Panc1 (cell line): ENCODE measurements at regions not wholly inside any gene's neighbourhood (a gene's known extent, or its start where the extent isn't known, plus 50 kb on each side); places are given as distances from the start of the nearest gene placed in this dataset.

Source experiments
- ATAC-seq: fragments of 200-7000 bp; cut with Tn5 transposase; 2 replicates; pipeline ENCODE4 v1.9.1; 2020; ENCODE audit warnings: mild to moderate bottlenecking, moderate library complexity
- BruUV-seq: library from RNA; stranded (reverse); fragments of 400-500 nt; replicated peaks from 2 replicates; lab custom pipeline; 2021; lab: Mats Ljungman, UMichigan
- CTCF ChIA-PET: fragments of 300-600 bp; sonication (Branson Sonifier 250); formaldehyde crosslinking; loops from one replicate; lab custom pipeline; 2022; ENCODE audit warnings: antibody characterized with exemption; lab: Charles Lee
- POLR2A ChIA-PET: fragments of 300-600 bp; sonication (Branson Sonifier 250); formaldehyde crosslinking; loops from one replicate; lab custom pipeline; 2022; ENCODE audit warnings: antibody characterized with exemption; lab: Charles Lee
- DNase-seq: peaks from one replicate; pipeline ENCODE4 v3.0.0-alpha.2; 2010; ENCODE audit warnings: low read depth, low spot score
- H3K27ac ChIP-seq: 2 replicates; pipeline ENCODE4 v1.5.1; 2011; ENCODE audit warnings: mild to moderate bottlenecking, low read length, inconsistent platforms
- H3K27me3 ChIP-seq: fragments of 200-500 bp; sonication (Bioruptor generic); 2 replicates; pipeline ENCODE4 v1.6.0; 2014; ENCODE audit warnings: low read length, inconsistent platforms; ENCODE audit not compliant: control insufficient read depth, insufficient read depth
- H3K36me3 ChIP-seq: fragments of 200-500 bp; sonication (Bioruptor generic); 2 replicates; pipeline ENCODE4 v1.5.1; 2014; ENCODE audit warnings: inconsistent platforms, mild to moderate bottlenecking, low read length, moderate library complexity; ENCODE audit not compliant: control insufficient read depth, insufficient read depth
- H3K4me1 ChIP-seq: 2 replicates; pipeline ENCODE4 v1.5.1; 2011; ENCODE audit warnings: inconsistent platforms, mild to moderate bottlenecking, low read length, moderate library complexity; ENCODE audit not compliant: control insufficient read depth, insufficient read depth
- H3K4me3 ChIP-seq, 2 experiments: 2 replicates each; pipeline ENCODE4 v1.5.1; 2011 to 2012; ENCODE audit warnings: low read depth in 2 of 2, low read length in 2 of 2, mild to moderate bottlenecking in 2 of 2, inconsistent platforms in 1 of 2, moderate library complexity in 1 of 2
- H3K9me3 ChIP-seq: fragments of 200-500 bp; sonication (Bioruptor generic); 2 replicates; pipeline ENCODE4 v1.5.1; 2014; ENCODE audit warnings: low read depth, mild to moderate bottlenecking, inconsistent platforms, low read length, moderate library complexity; ENCODE audit not compliant: control insufficient read depth, insufficient read depth
- CTCF ChIP-seq: fragments of 450-650 bp; IDR thresholded peaks from 2 replicates; pipeline ENCODE4 v1.5.1; 2017; ENCODE audit warnings: mild to moderate bottlenecking
- POLR2AphosphoS5 ChIP-seq: IDR thresholded peaks from 2 replicates; pipeline ENCODE4 v1.6.1; 2012; ENCODE audit warnings: mild to moderate bottlenecking, low read depth, low read length, moderate library complexity
- REST ChIP-seq, 2 experiments: IDR thresholded peaks; 2 replicates each; pipeline ENCODE4 v1.6.1; 2011 to 2012; ENCODE audit warnings: low read depth in 2 of 2, control low read depth in 1 of 2, low read length in 1 of 2, mild to moderate bottlenecking in 1 of 2, moderate library complexity in 1 of 2; ENCODE audit not compliant: insufficient read depth in 1 of 2
- SIN3A ChIP-seq: IDR thresholded peaks from 2 replicates; pipeline ENCODE4 v1.6.1; 2012; ENCODE audit warnings: low read depth, mild to moderate bottlenecking, low read length, moderate library complexity, borderline replicate concordance; ENCODE audit not compliant: insufficient read depth
- TCF7L2 ChIP-seq: IDR thresholded peaks from 2 replicates; pipeline ENCODE4 v1.6.1; 2011; ENCODE audit warnings: mild to moderate bottlenecking, low read depth, low read length, inconsistent platforms
- in situ Hi-C: cut with HindIII; loops from 2 replicates; pipeline ENCODE4 v1.10.0; 2016; ENCODE audit warnings: low sequenced_read_pairs, low pct_unique_long_range_greater_than_20kb
- intact Hi-C: fragments of 100-400 bp; cut with micrococcal nuclease; formaldehyde crosslinking; loops from one replicate; pipeline ENCODE4 v1.10.0; 2022; ENCODE audit not compliant: unreplicated experiment

DNA sequence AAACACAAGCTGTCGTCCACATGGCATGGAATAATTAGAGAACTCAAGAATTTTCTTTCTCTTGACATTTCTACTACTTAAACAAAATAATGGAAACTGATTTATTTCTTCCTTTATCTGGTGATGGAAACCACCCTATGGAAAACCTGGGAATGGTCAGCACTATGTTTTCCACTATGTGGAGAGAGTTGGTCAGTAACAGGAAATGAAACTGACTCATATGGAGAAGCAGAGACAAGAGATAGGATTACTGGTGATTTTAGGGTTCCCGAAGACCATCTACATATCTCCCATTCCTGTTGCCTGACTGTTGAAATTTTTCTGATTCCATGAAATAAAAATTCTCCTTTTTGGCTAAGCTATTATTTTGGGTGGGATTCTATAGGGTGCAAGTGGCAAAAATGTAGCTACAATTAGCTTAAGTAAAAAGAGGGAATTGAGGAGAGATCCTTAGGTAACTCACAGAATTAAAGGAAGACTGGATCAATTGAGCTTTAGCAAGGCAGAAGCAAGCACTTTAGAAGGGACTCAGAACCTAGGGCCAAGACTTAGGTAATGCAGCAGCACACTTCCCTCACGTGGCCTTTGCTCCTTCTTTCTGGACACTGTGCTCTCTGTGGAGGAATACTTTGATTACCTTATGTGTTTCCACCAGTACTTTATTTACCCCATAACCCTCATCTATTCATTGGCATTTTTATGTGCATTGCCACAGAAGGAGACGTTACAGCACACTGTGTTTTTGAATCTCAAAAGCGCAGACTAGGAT is 89.6 kb downstream of the LEPR start:
- Histone ChIP-seq H3K27me3 (no peaks in the 10 kb centered on the region), H3K36me3 (no peaks in the 10 kb centered on the region), H3K9me3 (no peaks in the 10 kb centered on the region), H3K4me3 (no peak overlapping the region), H3K27ac (no peak overlapping the region), H3K4me1 (no peaks in the 10 kb centered on the region)
- TF ChIP-seq POLR2AphosphoS5 (no peak), SIN3A (no peak), TCF7L2 (no peak), REST (IDR thresholded peaks at IDR 0.05; ENCODE audit: insufficient read depth in 1 of 2, low read depth in 2 of 2, low read length in 1 of 2) (no peak), CTCF (no peak)
- in situ Hi-C loops, result no loop called here
- ChIA-PET POLR2A (no interaction called here), CTCF (no interaction called here)
- BruUV-seq, result no TSS peak
- DNase-seq (no peak), ATAC-seq (no peak)
- intact Hi-C loops, result no loop called here

- Histone ChIP-seq H3K27me3 (no peaks in the 10 kb centered on the region), H3K4me3 (no peak overlapping the region), H3K36me3 (no peaks in the 10 kb centered on the region), H3K9me3 (no peaks in the 10 kb centered on the region), H3K4me1 (no peaks in the 10 kb centered on the region), H3K27ac (no peak overlapping the region)
- CTCF ChIA-PET, result no interaction called here
- TF ChIP-seq POLR2AphosphoS5 (no peak), REST (IDR thresholded peaks at IDR 0.05; ENCODE audit: insufficient read depth in 1 of 2, low read depth in 2 of 2, low read length in 1 of 2) (no peak), SIN3A (no peak), CTCF (no peak), TCF7L2 (no peak)
- intact Hi-C loops (no loop called here), in situ Hi-C loops (no loop called here)
- no peak for ATAC-seq
- POLR2A ChIA-PET, result no interaction called here
- BruUV-seq, result no TSS peak
- no peak for DNase-seq
These were observed 90.5 kb downstream of the LEPR start for GRCh38 chr1:65510961-65511360.
